ENCODE measurements at regions not wholly inside any gene's neighbourhood (a gene's known extent, or its start where the extent isn't known, plus 50 kb on each side); places are given as distances from the start of the nearest gene placed in this dataset.

DNA sequence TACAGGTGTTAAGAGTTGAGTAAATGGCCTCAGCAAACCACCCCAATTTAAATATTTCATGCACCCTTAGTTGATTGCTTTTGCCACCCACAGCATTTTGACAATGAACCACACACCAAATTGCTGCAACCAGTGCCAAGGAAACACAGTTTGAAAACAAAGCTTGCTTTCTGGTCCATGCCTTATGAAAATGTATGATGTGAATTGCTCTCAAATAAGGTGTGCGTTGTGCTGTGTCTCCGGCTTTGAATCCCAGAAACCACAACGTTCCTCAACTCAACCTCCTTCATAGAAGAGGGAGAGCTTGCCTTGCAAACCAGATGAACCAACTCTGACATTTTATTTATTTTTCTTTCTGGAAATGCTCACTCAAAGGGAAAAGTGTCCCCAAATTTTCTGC is 762.7 kb downstream of the TLE1 start:
- TF ChIP-seq, protein P1, sequence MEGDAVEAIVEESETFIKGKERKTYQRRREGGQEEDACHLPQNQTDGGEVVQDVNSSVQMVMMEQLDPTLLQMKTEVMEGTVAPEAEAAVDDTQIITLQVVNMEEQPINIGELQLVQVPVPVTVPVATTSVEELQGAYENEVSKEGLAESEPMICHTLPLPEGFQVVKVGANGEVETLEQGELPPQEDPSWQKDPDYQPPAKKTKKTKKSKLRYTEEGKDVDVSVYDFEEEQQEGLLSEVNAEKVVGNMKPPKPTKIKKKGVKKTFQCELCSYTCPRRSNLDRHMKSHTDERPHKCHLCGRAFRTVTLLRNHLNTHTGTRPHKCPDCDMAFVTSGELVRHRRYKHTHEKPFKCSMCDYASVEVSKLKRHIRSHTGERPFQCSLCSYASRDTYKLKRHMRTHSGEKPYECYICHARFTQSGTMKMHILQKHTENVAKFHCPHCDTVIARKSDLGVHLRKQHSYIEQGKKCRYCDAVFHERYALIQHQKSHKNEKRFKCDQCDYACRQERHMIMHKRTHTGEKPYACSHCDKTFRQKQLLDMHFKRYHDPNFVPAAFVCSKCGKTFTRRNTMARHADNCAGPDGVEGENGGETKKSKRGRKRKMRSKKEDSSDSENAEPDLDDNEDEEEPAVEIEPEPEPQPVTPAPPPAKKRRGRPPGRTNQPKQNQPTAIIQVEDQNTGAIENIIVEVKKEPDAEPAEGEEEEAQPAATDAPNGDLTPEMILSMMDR (conservative IDR thresholded peaks at IDR 0.05), result no peak
- no peak for TF ChIP-seq ZFX (IDR thresholded peaks at IDR 0.05)

All from C4-2B (cell line).